ENCODE measurements at regions not wholly inside any gene's neighbourhood (a gene's known extent, or its start where the extent isn't known, plus 50 kb on each side); places are given as distances from the start of the nearest gene placed in this dataset.

DNA sequence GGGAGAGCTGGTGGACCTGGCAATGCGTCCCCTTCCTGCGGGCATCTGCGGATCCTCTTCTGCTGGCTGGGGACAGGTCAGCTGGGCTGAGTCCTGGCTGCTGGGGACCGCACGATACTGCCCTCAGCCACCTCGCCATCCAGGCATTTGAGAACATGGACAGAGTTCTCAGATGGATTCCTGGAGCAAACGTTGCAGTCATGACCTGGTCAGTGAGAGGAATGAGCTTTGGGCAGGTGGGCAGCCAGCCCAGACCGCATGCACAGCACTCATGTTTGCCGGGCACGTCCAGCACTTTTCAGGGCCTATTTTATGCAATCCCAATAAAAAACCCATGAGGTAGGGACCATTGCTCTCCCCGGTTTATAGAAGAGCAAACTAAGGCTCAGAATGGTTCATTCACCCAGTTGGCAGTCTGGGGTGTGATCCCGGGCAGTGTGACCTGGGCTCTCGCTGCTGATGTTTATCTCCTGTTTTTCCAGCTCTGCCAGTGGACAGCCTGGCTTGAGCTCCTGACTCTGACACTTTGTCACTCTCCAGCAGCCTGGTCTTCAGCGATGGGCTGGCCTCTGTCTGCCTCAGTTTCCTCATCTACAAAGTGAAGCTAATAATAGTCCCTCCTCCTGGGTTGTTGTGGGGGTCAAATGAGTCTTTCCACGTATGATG lies 294.7 kb downstream of the IRF8 start:
- TF ChIP-seq, protein P1, sequence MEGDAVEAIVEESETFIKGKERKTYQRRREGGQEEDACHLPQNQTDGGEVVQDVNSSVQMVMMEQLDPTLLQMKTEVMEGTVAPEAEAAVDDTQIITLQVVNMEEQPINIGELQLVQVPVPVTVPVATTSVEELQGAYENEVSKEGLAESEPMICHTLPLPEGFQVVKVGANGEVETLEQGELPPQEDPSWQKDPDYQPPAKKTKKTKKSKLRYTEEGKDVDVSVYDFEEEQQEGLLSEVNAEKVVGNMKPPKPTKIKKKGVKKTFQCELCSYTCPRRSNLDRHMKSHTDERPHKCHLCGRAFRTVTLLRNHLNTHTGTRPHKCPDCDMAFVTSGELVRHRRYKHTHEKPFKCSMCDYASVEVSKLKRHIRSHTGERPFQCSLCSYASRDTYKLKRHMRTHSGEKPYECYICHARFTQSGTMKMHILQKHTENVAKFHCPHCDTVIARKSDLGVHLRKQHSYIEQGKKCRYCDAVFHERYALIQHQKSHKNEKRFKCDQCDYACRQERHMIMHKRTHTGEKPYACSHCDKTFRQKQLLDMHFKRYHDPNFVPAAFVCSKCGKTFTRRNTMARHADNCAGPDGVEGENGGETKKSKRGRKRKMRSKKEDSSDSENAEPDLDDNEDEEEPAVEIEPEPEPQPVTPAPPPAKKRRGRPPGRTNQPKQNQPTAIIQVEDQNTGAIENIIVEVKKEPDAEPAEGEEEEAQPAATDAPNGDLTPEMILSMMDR (IDR thresholded peaks at IDR 0.05; ENCODE audit: insufficient read depth, low read length), result no peak
- no peak for DNase-seq (ENCODE audit: low read depth)
- H3K4me3 ChIP-seq (ENCODE audit: low read depth, low read length), result no peak overlapping the region

GRCh38 chr16:86195863-86196630 lies 297.1 kb downstream of the IRF8 start:
- TF ChIP-seq, protein P1 (IDR thresholded peaks at IDR 0.05; ENCODE audit: insufficient read depth, low read length), result no peak
- no peak for DNase-seq (ENCODE audit: low read depth)
- no peak overlapping the region for H3K4me3 ChIP-seq (ENCODE audit: low read depth, low read length)

GRCh38 chr16:86196687-86197391 lies 297.9 kb downstream of the IRF8 start:
- no peak for DNase-seq (ENCODE audit: low read depth)
- TF ChIP-seq, protein P1 (IDR thresholded peaks at IDR 0.05; ENCODE audit: insufficient read depth, low read length), result no peak
- no peak overlapping the region for H3K4me3 ChIP-seq (ENCODE audit: low read depth, low read length)

- H3K4me3 ChIP-seq (ENCODE audit: low read depth, low read length), result no peak overlapping the region
Observed at GRCh38 chr16:86198206-86199118, 299.5 kb downstream of the IRF8 start.

DNA sequence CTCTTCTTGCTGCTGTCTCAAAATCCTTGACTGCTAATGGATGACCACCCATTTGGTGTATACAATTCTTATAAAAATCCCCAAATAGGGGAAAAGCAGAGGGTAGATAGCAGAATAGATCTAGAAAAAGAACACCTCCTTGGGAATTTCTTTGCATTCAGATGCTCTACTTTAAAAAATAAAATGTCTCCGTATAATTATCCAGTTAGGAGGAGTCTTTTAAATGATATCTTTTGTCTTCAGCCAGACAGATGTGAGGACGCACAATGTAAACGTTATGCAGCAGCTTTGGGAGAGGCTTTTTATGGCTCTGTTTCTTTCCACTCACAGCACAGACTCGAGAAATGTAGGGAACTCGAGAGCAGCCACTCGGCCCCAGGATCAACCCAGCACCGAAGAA lies 300.2 kb downstream of the IRF8 start:
- DNase-seq (ENCODE audit: low read depth), result no peak
- H3K4me3 ChIP-seq (ENCODE audit: low read depth, low read length), result no peak overlapping the region
- TF ChIP-seq, protein P1 (IDR thresholded peaks at IDR 0.05; ENCODE audit: insufficient read depth, low read length), result no peak

More at GRCh38 chr16:86198206-86199118, 299.5 kb downstream of the IRF8 start:
- DNase-seq (ENCODE audit: low read depth), result no peak
- TF ChIP-seq, protein P1 (IDR thresholded peaks at IDR 0.05; ENCODE audit: insufficient read depth, low read length), result no peak

Data from fibroblast of the aortic adventitia (primary cell).